ENCODE measurements at regions not wholly inside any gene's neighbourhood (a gene's known extent, or its start where the extent isn't known, plus 50 kb on each side); places are given as distances from the start of the nearest gene placed in this dataset.

DNA sequence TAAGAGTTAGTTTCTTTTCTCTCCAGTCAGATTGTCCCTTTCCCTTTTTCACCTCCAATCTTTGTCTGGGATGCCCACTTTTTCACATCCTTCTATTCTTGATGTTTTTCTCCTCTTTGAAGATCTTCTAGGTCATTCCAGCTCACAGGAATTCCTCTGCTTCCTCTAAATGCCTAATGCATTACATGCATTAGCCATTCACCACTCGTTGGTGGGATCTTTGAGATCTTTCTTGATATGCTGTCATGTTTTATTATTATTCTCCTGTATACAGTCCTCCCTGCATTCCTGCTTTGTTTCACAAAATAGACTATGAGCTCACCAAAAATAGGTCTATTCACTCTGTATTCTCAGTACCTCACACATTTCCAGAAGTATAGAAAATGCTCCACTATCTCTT is 129.0 kb downstream of the LYPLAL1 start:
- DNase-seq (no peak), ATAC-seq (no peak)
- Histone ChIP-seq H3K4me3 (no peak overlapping the region), H3K4me1 (ENCODE audit: low read depth) (no peaks in the 10 kb centered on the region), H3K36me3 (ENCODE audit: low read depth) (no peaks in the 10 kb centered on the region), H3K9me3 (no peaks in the 10 kb centered on the region)
- TF ChIP-seq, protein P1, sequence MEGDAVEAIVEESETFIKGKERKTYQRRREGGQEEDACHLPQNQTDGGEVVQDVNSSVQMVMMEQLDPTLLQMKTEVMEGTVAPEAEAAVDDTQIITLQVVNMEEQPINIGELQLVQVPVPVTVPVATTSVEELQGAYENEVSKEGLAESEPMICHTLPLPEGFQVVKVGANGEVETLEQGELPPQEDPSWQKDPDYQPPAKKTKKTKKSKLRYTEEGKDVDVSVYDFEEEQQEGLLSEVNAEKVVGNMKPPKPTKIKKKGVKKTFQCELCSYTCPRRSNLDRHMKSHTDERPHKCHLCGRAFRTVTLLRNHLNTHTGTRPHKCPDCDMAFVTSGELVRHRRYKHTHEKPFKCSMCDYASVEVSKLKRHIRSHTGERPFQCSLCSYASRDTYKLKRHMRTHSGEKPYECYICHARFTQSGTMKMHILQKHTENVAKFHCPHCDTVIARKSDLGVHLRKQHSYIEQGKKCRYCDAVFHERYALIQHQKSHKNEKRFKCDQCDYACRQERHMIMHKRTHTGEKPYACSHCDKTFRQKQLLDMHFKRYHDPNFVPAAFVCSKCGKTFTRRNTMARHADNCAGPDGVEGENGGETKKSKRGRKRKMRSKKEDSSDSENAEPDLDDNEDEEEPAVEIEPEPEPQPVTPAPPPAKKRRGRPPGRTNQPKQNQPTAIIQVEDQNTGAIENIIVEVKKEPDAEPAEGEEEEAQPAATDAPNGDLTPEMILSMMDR (IDR thresholded peaks at IDR 0.05) = no peak
- intact Hi-C loops (cut with DNase I, micrococcal nuclease) = no loop called here

DNA sequence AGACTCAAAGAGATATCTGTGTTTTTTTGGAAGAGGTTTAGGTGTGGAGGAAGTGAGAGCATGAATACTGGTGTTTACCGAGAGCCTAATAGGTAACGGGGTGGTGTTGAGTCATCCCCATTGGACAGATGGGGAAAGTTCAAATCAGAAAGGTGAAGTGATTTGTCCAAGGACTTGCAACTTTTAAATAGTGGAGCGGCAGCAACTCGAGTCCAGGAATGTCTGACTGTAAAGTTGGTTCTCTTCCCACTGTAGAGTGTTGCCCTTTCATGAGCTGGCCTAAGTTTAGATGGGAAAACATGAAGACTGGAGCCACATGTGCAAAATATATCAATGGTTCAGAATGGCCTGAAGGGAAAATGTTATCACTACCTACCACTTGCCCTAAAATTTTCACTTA is 125.7 kb downstream of the LYPLAL1 start:
- no peaks in the 10 kb centered on the region for H3K36me3 ChIP-seq (ENCODE audit: low read depth)
- intact Hi-C loops (cut with DNase I, micrococcal nuclease) = no loop called here
- TF ChIP-seq, protein P1 (IDR thresholded peaks at IDR 0.05) = no peak
- no peak overlapping the region for H3K4me3 ChIP-seq
- DNase-seq = no peak
- H3K4me1 ChIP-seq (ENCODE audit: low read depth) = no peaks in the 10 kb centered on the region
- no peak for ATAC-seq
- H3K9me3 ChIP-seq = no peaks in the 10 kb centered on the region

DNA sequence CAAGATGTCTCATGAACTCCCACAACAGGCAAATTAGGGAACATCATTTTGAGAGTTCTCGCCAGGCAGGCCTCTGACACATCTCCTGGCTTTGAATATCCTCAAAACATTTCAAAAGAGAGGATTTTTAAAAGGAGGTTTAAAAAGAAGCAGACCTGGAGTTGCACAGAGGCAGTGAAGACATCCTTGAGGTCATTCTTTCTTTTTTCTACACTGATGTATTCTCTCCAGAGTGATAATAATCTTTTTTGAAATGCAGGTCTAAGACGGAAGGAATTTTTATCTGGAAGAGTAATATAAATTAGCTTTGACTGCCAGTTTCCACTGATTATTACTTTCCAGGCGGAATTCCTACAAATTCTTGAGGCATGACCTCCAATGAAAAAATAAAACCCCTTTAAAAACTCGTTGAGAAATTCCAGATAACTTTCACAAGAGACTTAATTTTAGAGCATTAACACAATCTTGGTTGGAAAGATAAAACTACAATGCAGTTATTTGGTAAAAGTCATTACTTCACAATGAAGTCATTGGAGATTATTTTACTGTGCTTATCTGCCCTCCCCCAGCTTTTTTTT is 125.0 kb downstream of the LYPLAL1 start:
- intact Hi-C loops (cut with DNase I, micrococcal nuclease) = no loop called here
- TF ChIP-seq, protein P1 (IDR thresholded peaks at IDR 0.05) = no peak
- ATAC-seq = no peak

DNA sequence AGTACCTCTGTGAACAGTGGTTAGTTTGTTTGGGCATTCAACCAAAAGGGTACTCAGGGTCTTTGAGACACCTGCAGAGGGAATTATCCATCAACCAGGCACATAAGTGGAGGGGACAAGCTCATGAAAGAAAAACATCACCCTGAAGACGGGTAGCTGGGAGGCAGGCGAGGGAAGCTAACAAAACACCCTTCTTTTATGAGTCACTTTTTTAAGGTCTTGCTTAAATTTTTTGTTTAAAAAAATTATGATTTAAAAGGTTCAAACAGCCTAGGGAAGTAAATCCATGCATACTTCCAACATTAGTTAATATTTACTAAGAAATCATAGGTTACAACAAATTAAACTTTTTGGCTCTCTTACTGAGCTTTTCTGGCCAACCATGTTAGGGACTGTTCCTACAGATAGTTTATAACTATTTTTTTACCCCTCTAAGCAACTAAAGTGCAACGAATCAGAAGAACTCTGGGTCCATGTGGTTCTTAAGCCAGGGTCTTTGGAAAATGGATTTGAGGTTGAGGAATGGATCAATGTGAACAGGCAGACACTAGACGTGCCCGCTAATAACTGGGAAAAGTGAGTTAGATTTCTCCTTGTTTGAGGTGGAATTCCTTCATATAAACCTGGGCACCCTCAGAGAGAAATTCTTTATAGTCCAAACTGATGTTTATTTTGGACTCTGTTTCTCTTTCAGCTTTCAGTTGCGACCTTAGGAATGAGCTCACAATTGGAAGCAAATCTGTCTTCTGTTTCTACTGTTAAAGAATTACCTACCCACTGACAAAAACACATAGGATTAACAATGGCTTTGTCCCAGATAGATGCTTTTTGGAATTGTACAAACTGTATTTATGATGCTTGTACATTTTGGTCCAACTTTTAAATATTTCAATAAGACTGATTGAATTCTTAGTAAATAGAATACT is 123.0 kb downstream of the LYPLAL1 start:
- no peak for DNase-seq
- TF ChIP-seq, protein P1 (IDR thresholded peaks at IDR 0.05) = no peak
- Histone ChIP-seq H3K4me1 (ENCODE audit: low read depth) (no peaks in the 10 kb centered on the region), H3K9me3 (no peaks in the 10 kb centered on the region), H3K36me3 (ENCODE audit: low read depth) (no peaks in the 10 kb centered on the region), H3K4me3 (no peak overlapping the region)
- ATAC-seq = no peak
- intact Hi-C loops (cut with DNase I, micrococcal nuclease) = no loop called here

More for the DNA sequence above, 125.0 kb downstream of the LYPLAL1 start:
- no peaks in the 10 kb centered on the region for H3K36me3 ChIP-seq (ENCODE audit: low read depth)
- H3K4me1 ChIP-seq (ENCODE audit: low read depth) = no peaks in the 10 kb centered on the region
- H3K4me3 ChIP-seq = no peak overlapping the region
- no peaks in the 10 kb centered on the region for H3K9me3 ChIP-seq
- no peak for DNase-seq

DNA sequence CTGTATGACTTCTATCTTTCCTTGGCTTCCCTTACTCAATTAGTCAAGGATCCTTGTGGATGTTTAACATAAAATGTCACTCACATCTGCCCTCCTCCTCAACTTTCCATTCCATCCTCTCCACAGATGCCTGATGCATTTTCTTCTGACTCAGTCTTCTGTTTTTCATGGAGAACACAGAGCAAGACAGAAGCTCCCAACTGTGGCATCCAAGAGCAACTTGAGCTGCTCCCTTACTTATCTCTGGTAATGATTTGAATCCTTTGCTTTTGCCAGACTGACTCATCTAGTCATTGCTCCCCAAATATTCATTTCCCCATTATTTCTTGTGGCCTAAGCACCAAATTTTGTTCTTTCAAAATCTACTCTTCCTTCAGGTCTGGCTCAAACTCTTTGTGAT is 120.6 kb downstream of the LYPLAL1 start:
- H3K4me3 ChIP-seq = no peak overlapping the region
- TF ChIP-seq, protein P1 (IDR thresholded peaks at IDR 0.05) = no peak
- DNase-seq = no peak
- no peaks in the 10 kb centered on the region for H3K4me1 ChIP-seq (ENCODE audit: low read depth)
- intact Hi-C loops (cut with DNase I, micrococcal nuclease) = no loop called here
- H3K36me3 ChIP-seq (ENCODE audit: low read depth) = no peaks in the 10 kb centered on the region
- no peak for ATAC-seq
- no peaks in the 10 kb centered on the region for H3K9me3 ChIP-seq

All from mucosa of descending colon (tissue), 3 donors.